MM.1S (cell line): ENCODE measurements at regions not wholly inside any gene's neighbourhood (a gene's known extent, or its start where the extent isn't known, plus 50 kb on each side); places are given as distances from the start of the nearest gene placed in this dataset.

Experiments used
- DNase-seq: peaks from one replicate; pipeline ENCODE4 v3.0.0-alpha.2; 2015
- H2AFZ ChIP-seq: fragments of 300-600 bp; sonication (generic); 2 replicates; pipeline ENCODE4 v1.6.0; 2016; ENCODE audit warnings: antibody characterized with exemption, low read length
- H3F3A ChIP-seq: fragments of 300-600 bp; sonication (generic); 2 replicates; pipeline ENCODE4 v1.6.1; 2016; ENCODE audit warnings: mild to moderate bottlenecking, antibody characterized with exemption, low read length, moderate library complexity, mixed read lengths; ENCODE audit not compliant: insufficient read depth
- H3K27ac ChIP-seq: fragments of 300-600 bp; sonication (generic); 2 replicates; pipeline ENCODE4 v1.5.1; 2016; ENCODE audit warnings: mild to moderate bottlenecking, low read length
- H3K27me3 ChIP-seq: fragments of 300-600 bp; sonication (generic); replicated peaks from 2 replicates; pipeline ENCODE4 v1.6.0; 2016; ENCODE audit warnings: low read length; ENCODE audit not compliant: insufficient read depth
- H3K36me3 ChIP-seq: fragments of 300-600 bp; sonication (generic); replicated peaks from 2 replicates; pipeline ENCODE4 v1.6.1; 2016; ENCODE audit warnings: mild to moderate bottlenecking, low read length, mixed read lengths; ENCODE audit not compliant: insufficient read depth
- H3K4me1 ChIP-seq: fragments of 300-600 bp; sonication (generic); 2 replicates; pipeline ENCODE4 v1.6.1; 2016; ENCODE audit warnings: low read length, mixed read lengths
- H3K4me2 ChIP-seq: fragments of 300-600 bp; sonication (generic); 2 replicates; pipeline ENCODE4 v1.6.0; 2016; ENCODE audit warnings: low read depth, low read length
- H3K4me3 ChIP-seq: fragments of 300-600 bp; sonication (generic); 2 replicates; pipeline ENCODE4 v1.5.1; 2016; ENCODE audit warnings: low read length, mixed read lengths
- H3K79me2 ChIP-seq: fragments of 300-600 bp; sonication (generic); 2 replicates; pipeline ENCODE4 v1.6.1; 2016; ENCODE audit warnings: mixed run types, low read length, mixed read lengths
- H3K9ac ChIP-seq: fragments of 300-600 bp; sonication (generic); 2 replicates; pipeline ENCODE4 v1.6.1; 2016; ENCODE audit warnings: low read length, mixed read lengths
- H3K9me2 ChIP-seq: fragments of 300-600 bp; sonication (generic); replicated peaks from 2 replicates; pipeline ENCODE4 v1.6.1; 2016; ENCODE audit warnings: mild to moderate bottlenecking, low read length, mixed read lengths; ENCODE audit not compliant: insufficient read depth
- H3K9me3 ChIP-seq: fragments of 300-600 bp; sonication (generic); replicated peaks from 2 replicates; pipeline ENCODE4 v1.6.1; 2016; ENCODE audit warnings: mild to moderate bottlenecking, low read length, mixed read lengths; ENCODE audit not compliant: insufficient read depth
- H4K20me1 ChIP-seq: fragments of 300-600 bp; sonication (generic); 2 replicates; pipeline ENCODE4 v1.6.1; 2016; ENCODE audit warnings: mild to moderate bottlenecking, low read length, moderate library complexity, mixed read lengths; ENCODE audit not compliant: insufficient read depth
- CTCF ChIP-seq: fragments of 300-600 bp; sonication (generic); IDR thresholded peaks from 2 replicates; pipeline ENCODE4 v1.5.1; 2016; ENCODE audit warnings: antibody characterized with exemption, low read length, mixed read lengths
- EZH2 ChIP-seq: fragments of 300-600 bp; sonication (generic); optimal IDR thresholded peaks from 2 replicates; pipeline ENCODE3; 2017; ENCODE audit warnings: low read depth, mild to moderate bottlenecking, antibody characterized with exemption, low read length, mixed read lengths
- EZH2phosphoT487 ChIP-seq: fragments of 300-600 bp; sonication (generic); IDR thresholded peaks from 2 replicates; pipeline ENCODE4 v1.6.1; 2018; ENCODE audit warnings: antibody characterized with exemption, low read length

- no peak overlapping the region for H3K4me3 ChIP-seq
- H3K36me3 ChIP-seq: no peaks in the 10 kb centered on the region
- H3K27me3 ChIP-seq: no peaks in the 10 kb centered on the region
- H3K9me2 ChIP-seq: no peaks in the 10 kb centered on the region
- no peak for DNase-seq
- no peak overlapping the region for H3K27ac ChIP-seq
- H3F3A ChIP-seq: no peaks in the 10 kb centered on the region
- no peak overlapping the region for H3K4me2 ChIP-seq
- H3K9me3 ChIP-seq: no peaks in the 10 kb centered on the region
- H3K4me1 ChIP-seq: no peaks in the 10 kb centered on the region
- H4K20me1 ChIP-seq: no peaks in the 10 kb centered on the region
- H3K79me2 ChIP-seq: no peaks in the 10 kb centered on the region
- H2AFZ ChIP-seq: no peak overlapping the region
- no peak overlapping the region for H3K9ac ChIP-seq
- TF ChIP-seq EZH2phosphoT487 (no peak), CTCF (no peak), EZH2 (no peak)
These were observed 471.5 kb downstream of the PIK3C3 start for GRCh38 chr18:42426496-42427015.

- no peaks in the 10 kb centered on the region for H3K9me2 ChIP-seq
- H3K79me2 ChIP-seq: no peaks in the 10 kb centered on the region
- H4K20me1 ChIP-seq: no peaks in the 10 kb centered on the region
- no peaks in the 10 kb centered on the region for H3K27me3 ChIP-seq
- TF ChIP-seq CTCF (no peak), EZH2 (no peak), EZH2phosphoT487 (no peak)
- H3K4me3 ChIP-seq: no peak overlapping the region
- H3K9ac ChIP-seq: no peak overlapping the region
- H3K4me1 ChIP-seq: no peaks in the 10 kb centered on the region
- DNase-seq: no peak
- H3K4me2 ChIP-seq: no peak overlapping the region
- H3K27ac ChIP-seq: no peak overlapping the region
- no peaks in the 10 kb centered on the region for H3F3A ChIP-seq
- no peaks in the 10 kb centered on the region for H3K9me3 ChIP-seq
- H3K36me3 ChIP-seq: no peaks in the 10 kb centered on the region
- H2AFZ ChIP-seq: no peak overlapping the region
These were observed 474.2 kb downstream of the PIK3C3 start for GRCh38 chr18:42429196-42429595.

GRCh38 chr18:42436222-42436765 lies 481.3 kb downstream of the PIK3C3 start:
- no peak overlapping the region for H3K9ac ChIP-seq
- TF ChIP-seq EZH2phosphoT487: no peak
- TF ChIP-seq CTCF: no peak
- no peak for TF ChIP-seq EZH2

More at GRCh38 chr18:42436222-42436765, 481.3 kb downstream of the PIK3C3 start:
- H4K20me1 ChIP-seq: no peaks in the 10 kb centered on the region
- no peaks in the 10 kb centered on the region for H3K4me1 ChIP-seq
- no peak for DNase-seq
- H3K79me2 ChIP-seq: no peaks in the 10 kb centered on the region
- H3K9me3 ChIP-seq: no peaks in the 10 kb centered on the region
- H3K4me2 ChIP-seq: no peak overlapping the region
- no peak overlapping the region for H3K27ac ChIP-seq
- H3K4me3 ChIP-seq: no peak overlapping the region
- H3K27me3 ChIP-seq: no peaks in the 10 kb centered on the region
- H3K9me2 ChIP-seq: no peaks in the 10 kb centered on the region
- H3F3A ChIP-seq: no peaks in the 10 kb centered on the region
- no peak overlapping the region for H2AFZ ChIP-seq
- no peaks in the 10 kb centered on the region for H3K36me3 ChIP-seq
